HG02623 (cell line): ENCODE measurements at regions not wholly inside any gene's neighbourhood (a gene's known extent, or its start where the extent isn't known, plus 50 kb on each side); places are given as distances from the start of the nearest gene placed in this dataset.

Experiments used
- ATAC-seq: cut with Tn5 transposase; IDR thresholded peaks from one replicate; pipeline ENCODE4 v1.9.1; 2021; ENCODE audit warnings: moderate library complexity; ENCODE audit not compliant: unreplicated experiment

GRCh38 chr6:98498866-98499265 lies 335.5 kb upstream of the POU3F2 start:
- ATAC-seq = no peak

- ATAC-seq = no peak
Observed at GRCh38 chr6:98514073-98514720, 320.2 kb upstream of the POU3F2 start.

- ATAC-seq = no peak
Observed at GRCh38 chr6:98514796-98515195, 319.6 kb upstream of the POU3F2 start.

GRCh38 chr6:98516206-98516605 lies 318.2 kb upstream of the POU3F2 start:
- ATAC-seq = no peak

GRCh38 chr6:98516866-98517265 lies 317.5 kb upstream of the POU3F2 start:
- no peak for ATAC-seq

GRCh38 chr6:98525860-98526259 lies 308.5 kb upstream of the POU3F2 start:
- ATAC-seq = no peak

GRCh38 chr6:98526465-98526864 lies 307.9 kb upstream of the POU3F2 start:
- no peak for ATAC-seq

GRCh38 chr6:98529364-98529763 lies 305.0 kb upstream of the POU3F2 start:
- no peak for ATAC-seq

- no peak for ATAC-seq
Observed at GRCh38 chr6:98530732-98531131, 303.6 kb upstream of the POU3F2 start.

- no peak for ATAC-seq
Observed at GRCh38 chr6:98532004-98532403, 302.4 kb upstream of the POU3F2 start.

- peak; percentile 49 for ATAC-seq
Observed at GRCh38 chr6:98539741-98540140, 294.6 kb upstream of the POU3F2 start.

GRCh38 chr6:98546376-98546775 lies 288.0 kb upstream of the POU3F2 start:
- no peak for ATAC-seq

GRCh38 chr6:98547151-98547550 lies 287.2 kb upstream of the POU3F2 start:
- ATAC-seq = no peak

GRCh38 chr6:98547634-98548033 lies 286.7 kb upstream of the POU3F2 start:
- no peak for ATAC-seq

GRCh38 chr6:98548301-98548700 lies 286.1 kb upstream of the POU3F2 start:
- ATAC-seq = no peak

- ATAC-seq = no peak
Observed at GRCh38 chr6:98560418-98560817, 274.0 kb upstream of the POU3F2 start.

GRCh38 chr6:98560841-98561240 lies 273.5 kb upstream of the POU3F2 start:
- no peak for ATAC-seq

GRCh38 chr6:98566126-98566525 lies 268.2 kb upstream of the POU3F2 start:
- no peak for ATAC-seq

GRCh38 chr6:98572579-98572978 lies 261.8 kb upstream of the POU3F2 start:
- ATAC-seq = no peak

- no peak for ATAC-seq
Observed at GRCh38 chr6:98574984-98575383, 259.4 kb upstream of the POU3F2 start.

- ATAC-seq = no peak
Observed at GRCh38 chr6:98576791-98577190, 257.6 kb upstream of the POU3F2 start.

GRCh38 chr6:98578016-98578415 lies 256.4 kb upstream of the POU3F2 start:
- no peak for ATAC-seq

- no peak for ATAC-seq
Observed at GRCh38 chr6:98579079-98579478, 255.3 kb upstream of the POU3F2 start.
